Sigmoid colon (tissue), 6 donors: ENCODE measurements at regions not wholly inside any gene's neighbourhood (a gene's known extent, or its start where the extent isn't known, plus 50 kb on each side); places are given as distances from the start of the nearest gene placed in this dataset.

Source experiments
- DNase-seq: peaks from one replicate; pipeline ENCODE4 v3.0.0-alpha.2; 2019
- H3K27ac ChIP-seq, 4 donors: fragments of 200-600 bp; sonication (generic); one replicate each; pipeline ENCODE4 v1.5.1; 2016 to 2019; ENCODE audit warnings: mild to moderate bottlenecking in 1 of 4
- H3K27me3 ChIP-seq, 3 donors: fragments of 200-600 bp; sonication (generic); one replicate each; pipeline ENCODE4 v1.5.1; 2019; ENCODE audit warnings: mild to moderate bottlenecking in 1 of 3
- H3K36me3 ChIP-seq, 4 donors: fragments of 200-600 bp; sonication (generic); one replicate each; pipeline ENCODE4 v1.5.1; 2016 to 2019
- H3K4me1 ChIP-seq, 4 donors: fragments of 200-600 bp; sonication (generic); one replicate each; pipeline ENCODE4 v1.5.1; 2017 to 2019
- H3K4me3 ChIP-seq, 4 donors: fragments of 200-600 bp; sonication (generic); one replicate each; pipeline ENCODE4 v1.5.1; 2017 to 2019; ENCODE audit warnings: mild to moderate bottlenecking in 2 of 4, moderate library complexity in 1 of 4
- H3K9me3 ChIP-seq, 4 donors: fragments of 200-600 bp in 3 of 4; sonication (generic) in 3 of 4; one replicate each; pipeline versions ENCODE4 v1.5.1 to v1.6.1; 2013 to 2019
- CTCF ChIP-seq, 4 experiments: fragments of 450-650 bp in 3 of 4; fragments of 200-600 bp in 1 of 4; IDR thresholded peaks; one replicate each; pipeline ENCODE4 v1.5.1; 2016 to 2019; ENCODE audit warnings: antibody characterized with exemption in 4 of 4, mild to moderate bottlenecking in 3 of 4, moderate library complexity in 2 of 4
- EP300 ChIP-seq, 4 donors: sonication (generic); formaldehyde crosslinking; IDR thresholded peaks; one replicate each; pipeline ENCODE4 v1.6.1; 2017; ENCODE audit warnings: antibody characterized with exemption in 4 of 4
- POLR2A ChIP-seq, 2 donors: fragments of 450-650 bp; IDR thresholded peaks; one replicate each; pipeline ENCODE4 v1.6.1; 2016; ENCODE audit warnings: antibody characterized with exemption in 2 of 2, mild to moderate bottlenecking in 2 of 2, moderate library complexity in 2 of 2
- POLR2AphosphoS5 ChIP-seq, 4 donors: sonication (generic); formaldehyde crosslinking; IDR thresholded peaks; one replicate each; pipeline ENCODE4 v1.6.1; 2017; ENCODE audit warnings: antibody characterized with exemption in 4 of 4
- WGBS, 2 donors: extraction: QIAGEN DNeasy Blood & Tissue Kit; methylation state at CpG; one replicate each; pipeline ENCODE4 v1.1.7; 2013; 5-methylcytosine and 5-hydroxymethylcytosine counted together
- intact Hi-C: fragments of 100-400 bp; cut with DNase I; formaldehyde crosslinking; loops from one replicate; pipeline ENCODE4 v1.15.1; 2023
- donor health status: healthy with polysubstance abuse.
- donor health status: healthy.

- H3K4me3 ChIP-seq, result no peak overlapping the region
- intact Hi-C loops, result no loop called here
- H3K4me1 ChIP-seq, result no peaks in the 10 kb centered on the region
- no peaks in the 10 kb centered on the region for H3K27me3 ChIP-seq
- no peaks in the 10 kb centered on the region for H3K36me3 ChIP-seq
- H3K27ac ChIP-seq, result no peak overlapping the region
- DNase-seq, result no peak
- H3K9me3 ChIP-seq, result no peaks in the 10 kb centered on the region
- TF ChIP-seq POLR2AphosphoS5 (IDR thresholded peaks at IDR 0.05) (no peak), CTCF (IDR thresholded peaks at IDR 0.05) (no peak), POLR2A (IDR thresholded peaks at IDR 0.05) (no peak), EP300 (IDR thresholded peaks at IDR 0.05) (no peak)
- WGBS, 2 donors, result 88 to 93% methylated on average over 2 of the region's 2 CpGs
Observed at GRCh38 chr2:13574831-13575230, 858.1 kb downstream of the TRIB2 start.

- Histone ChIP-seq H3K27ac (no peak overlapping the region), H3K9me3 (no peaks in the 10 kb centered on the region), H3K27me3 (no peaks in the 10 kb centered on the region), H3K4me3 (no peak overlapping the region), H3K36me3 (no peaks in the 10 kb centered on the region), H3K4me1 (no peaks in the 10 kb centered on the region)
- TF ChIP-seq CTCF (IDR thresholded peaks at IDR 0.05), result no peak
- TF ChIP-seq EP300 (IDR thresholded peaks at IDR 0.05), result no peak
- no peak for TF ChIP-seq POLR2AphosphoS5 (IDR thresholded peaks at IDR 0.05)
- no peak for TF ChIP-seq POLR2A (IDR thresholded peaks at IDR 0.05)
- 74 to 81% methylated on average over 2 of the region's 2 CpGs for WGBS, 2 donors
- intact Hi-C loops, result no loop called here
- no peak for DNase-seq
Observed at GRCh38 chr2:13576406-13577036, 859.8 kb downstream of the TRIB2 start.

GRCh38 chr2:13578547-13578946 lies 861.8 kb downstream of the TRIB2 start:
- H3K4me3 ChIP-seq, result no peak overlapping the region
- intact Hi-C loops, result no loop called here
- H3K4me1 ChIP-seq, result no peaks in the 10 kb centered on the region
- H3K9me3 ChIP-seq, result no peaks in the 10 kb centered on the region
- H3K27me3 ChIP-seq, result no peaks in the 10 kb centered on the region
- H3K36me3 ChIP-seq, result no peaks in the 10 kb centered on the region
- DNase-seq, result no peak
- H3K27ac ChIP-seq, result no peak overlapping the region
- WGBS, 2 donors, result 75 to 76% methylated on average over 1 of the region's 1 CpG
- TF ChIP-seq CTCF (IDR thresholded peaks at IDR 0.05) (no peak), EP300 (IDR thresholded peaks at IDR 0.05) (no peak), POLR2AphosphoS5 (IDR thresholded peaks at IDR 0.05) (no peak), POLR2A (IDR thresholded peaks at IDR 0.05) (no peak)

- no peaks in the 10 kb centered on the region for H3K27me3 ChIP-seq
- no peaks in the 10 kb centered on the region for H3K4me1 ChIP-seq
- intact Hi-C loops, result no loop called here
- WGBS, 2 donors, result 86 to 91% methylated on average over 10 of the region's 10 CpGs
- no peak for DNase-seq
- no peak overlapping the region for H3K4me3 ChIP-seq
- no peak overlapping the region for H3K27ac ChIP-seq
- TF ChIP-seq CTCF (IDR thresholded peaks at IDR 0.05), result no peak
- H3K36me3 ChIP-seq, result no peaks in the 10 kb centered on the region
- H3K9me3 ChIP-seq, result no peaks in the 10 kb centered on the region
Observed at GRCh38 chr2:13581471-13581870, 864.7 kb downstream of the TRIB2 start.

- TF ChIP-seq EP300 (IDR thresholded peaks at IDR 0.05), result no peak
- TF ChIP-seq CTCF (IDR thresholded peaks at IDR 0.05), result no peak
- no peak for TF ChIP-seq POLR2AphosphoS5 (IDR thresholded peaks at IDR 0.05)
- no peak for TF ChIP-seq POLR2A (IDR thresholded peaks at IDR 0.05)
- no peaks in the 10 kb centered on the region for H3K27me3 ChIP-seq
- H3K36me3 ChIP-seq, result no peaks in the 10 kb centered on the region
- no peak overlapping the region for H3K4me3 ChIP-seq
- intact Hi-C loops, result no loop called here
- no peak for DNase-seq
- H3K9me3 ChIP-seq, result no peaks in the 10 kb centered on the region
- no peak overlapping the region for H3K27ac ChIP-seq
- no peaks in the 10 kb centered on the region for H3K4me1 ChIP-seq
Observed at GRCh38 chr2:13583609-13584008, 866.9 kb downstream of the TRIB2 start.
